DOHH2 (cell line): ENCODE measurements at regions not wholly inside any gene's neighbourhood (a gene's known extent, or its start where the extent isn't known, plus 50 kb on each side); places are given as distances from the start of the nearest gene placed in this dataset.
A peak's percentile ranks its signal among the peaks of the same experiment; 100 is the strongest.

Source experiments
- H3F3A ChIP-seq: fragments of 200-600 bp; sonication (generic), shearing (Covaris generic); 2 replicates; pipeline ENCODE4 v1.6.0; 2016; ENCODE audit warnings: antibody characterized with exemption, mild to moderate bottlenecking; ENCODE audit not compliant: control insufficient read depth, insufficient read depth
- H3K27ac ChIP-seq: fragments of 200-600 bp; sonication (generic); 2 replicates; pipeline ENCODE4 v1.5.1; 2014; ENCODE audit warnings: low read depth, mild to moderate bottlenecking, low read length, moderate library complexity
- H3K27me3 ChIP-seq: fragments of 200-600 bp; sonication (generic); 2 replicates; pipeline ENCODE4 v1.6.1; 2014; ENCODE audit warnings: mild to moderate bottlenecking, low read length, mixed read lengths; ENCODE audit not compliant: control insufficient read depth
- H3K36me3 ChIP-seq: fragments of 200-600 bp; sonication (generic); 2 replicates; pipeline ENCODE4 v1.6.1; 2014; ENCODE audit warnings: mild to moderate bottlenecking, low read length, moderate library complexity, mixed read lengths; ENCODE audit not compliant: control insufficient read depth
- H3K4me1 ChIP-seq: fragments of 200-600 bp; sonication (generic); 2 replicates; pipeline ENCODE4 v1.6.1; 2014; ENCODE audit warnings: mild to moderate bottlenecking, low read length, mixed read lengths; ENCODE audit not compliant: control insufficient read depth
- H3K4me2 ChIP-seq: fragments of 200-600 bp; sonication (generic); 2 replicates; pipeline ENCODE4 v1.6.0; 2014; ENCODE audit warnings: mild to moderate bottlenecking, low read length, moderate library complexity
- H3K4me3 ChIP-seq: fragments of 200-600 bp; sonication (generic); 2 replicates; pipeline ENCODE4 v1.5.1; 2014; ENCODE audit warnings: mild to moderate bottlenecking, low read length, mixed read lengths
- H3K79me2 ChIP-seq: fragments of 200-600 bp; sonication (generic); 2 replicates; pipeline ENCODE4 v1.6.1; 2014; ENCODE audit warnings: mild to moderate bottlenecking, low read length, mixed read lengths; ENCODE audit not compliant: control insufficient read depth
- H3K9me2 ChIP-seq: fragments of 200-600 bp; sonication (generic); replicated peaks from 2 replicates; pipeline ENCODE4 v1.6.1; 2014; ENCODE audit warnings: mild to moderate bottlenecking, low read length, mixed read lengths; ENCODE audit not compliant: control insufficient read depth
- H3K9me3 ChIP-seq: fragments of 200-600 bp; sonication (generic); 2 replicates; pipeline ENCODE4 v1.6.1; 2014; ENCODE audit warnings: antibody characterized with exemption, low read length, mixed read lengths; ENCODE audit not compliant: control insufficient read depth, insufficient read depth
- H4K20me1 ChIP-seq: fragments of 200-600 bp; sonication (generic); 2 replicates; pipeline ENCODE4 v1.6.0; 2014; ENCODE audit warnings: low read depth, mild to moderate bottlenecking, antibody characterized with exemption, low read length, moderate library complexity; ENCODE audit not compliant: control insufficient read depth, insufficient read depth
- CTCF ChIP-seq: fragments of 200-600 bp; sonication (generic); IDR thresholded peaks from one replicate; pipeline ENCODE4 v1.5.1; 2014; ENCODE audit warnings: antibody characterized with exemption, mild to moderate bottlenecking, low read depth, low read length; ENCODE audit not compliant: poor library complexity, severe bottlenecking
- EZH2phosphoT487 ChIP-seq: fragments of 200-600 bp; sonication (generic); IDR thresholded peaks from 2 replicates; pipeline ENCODE4 v1.6.1; 2017; ENCODE audit warnings: borderline replicate concordance, mild to moderate bottlenecking, antibody characterized with exemption, low read length, moderate library complexity, mixed read lengths

- Histone ChIP-seq H3K4me3 (peak overlapping the region; percentile 69), H3K79me2 (no peaks in the 10 kb centered on the region), H3K27ac (peak overlapping the region; percentile 92), H4K20me1 (no peaks in the 10 kb centered on the region), H3K9me3 (no peaks in the 10 kb centered on the region), H3K9me2 (no peaks in the 10 kb centered on the region), H3K4me2 (peak overlapping the region; percentile 93), H3K36me3 (no peaks in the 10 kb centered on the region), H3K4me1 (peaks cover 53% of the 10 kb centered on the region), H3K27me3 (no peaks in the 10 kb centered on the region), H3F3A (peaks cover 9% of the 10 kb centered on the region)
- TF ChIP-seq CTCF (no peak), EZH2phosphoT487 (no peak)
Measured at GRCh38 chr6:137423451-137424168, 70.6 kb downstream of the OLIG3 start.

DNA sequence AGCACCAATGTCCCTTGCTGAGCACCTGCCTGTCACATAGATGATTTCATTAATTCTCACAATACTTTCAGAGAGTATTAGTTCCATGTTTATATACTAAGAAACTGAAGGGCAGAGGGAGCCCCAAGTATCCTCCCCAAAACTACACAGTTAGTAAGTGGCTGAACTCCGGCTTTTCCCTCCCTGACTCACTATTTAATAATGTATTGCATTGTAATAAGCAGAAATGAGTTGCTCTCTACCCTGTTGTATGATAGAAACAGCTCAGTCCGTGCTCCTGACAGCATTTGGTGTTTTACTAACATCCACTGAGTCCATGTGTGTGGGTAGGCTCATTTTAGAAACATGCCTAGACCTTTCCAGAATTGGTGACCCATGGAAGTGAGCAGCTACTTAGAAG is 76.8 kb downstream of the OLIG3 start:
- no peaks in the 10 kb centered on the region for H3K79me2 ChIP-seq
- no peak overlapping the region for H3K4me3 ChIP-seq
- H3K4me1 ChIP-seq: peaks cover 24% of the 10 kb centered on the region
- H3K9me2 ChIP-seq: no peaks in the 10 kb centered on the region
- H3K27me3 ChIP-seq: peaks cover 5% of the 10 kb centered on the region
- H3K27ac ChIP-seq: no peak overlapping the region
- TF ChIP-seq EZH2phosphoT487 (no peak), CTCF (no peak)
- H3K4me2 ChIP-seq: no peak overlapping the region
- H3F3A ChIP-seq: no peaks in the 10 kb centered on the region
- no peaks in the 10 kb centered on the region for H3K36me3 ChIP-seq
- no peaks in the 10 kb centered on the region for H4K20me1 ChIP-seq
- H3K9me3 ChIP-seq: no peaks in the 10 kb centered on the region

DNA sequence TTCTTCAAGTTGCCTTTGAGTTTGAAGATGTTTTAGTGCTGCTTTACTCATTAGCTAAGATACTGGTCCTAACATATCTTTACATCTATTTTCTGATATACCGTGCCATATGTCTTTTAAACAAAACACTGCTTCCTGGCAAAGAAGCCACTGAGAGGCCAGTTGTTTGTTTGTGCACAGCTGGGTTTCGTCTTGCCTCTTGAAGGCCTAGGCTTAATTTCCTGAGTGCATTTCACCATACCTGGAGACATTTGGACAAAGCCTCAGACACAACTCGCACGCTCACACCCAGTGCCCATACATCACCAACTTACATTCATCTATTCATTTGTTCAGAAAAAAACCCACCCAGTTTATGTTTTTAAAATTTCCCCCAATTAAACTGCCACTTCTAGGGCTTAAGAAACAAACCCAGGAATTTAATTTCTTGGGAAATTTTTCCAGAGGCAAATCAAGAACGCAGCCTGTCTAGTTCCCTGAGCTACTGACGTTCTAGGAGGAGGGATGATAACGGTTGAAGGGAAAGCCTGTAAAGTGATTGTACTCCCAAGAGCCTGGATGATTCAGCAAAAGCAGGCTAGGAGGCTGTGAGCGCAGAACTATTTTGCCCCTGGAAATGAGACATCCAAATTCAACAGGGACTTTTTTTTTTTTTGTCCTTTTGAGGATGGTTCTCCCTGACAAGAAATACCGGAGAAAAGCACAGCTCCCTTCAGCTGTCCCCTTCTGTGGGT is 77.7 kb downstream of the OLIG3 start:
- no peak overlapping the region for H3K4me3 ChIP-seq
- no peak overlapping the region for H3K4me2 ChIP-seq
- TF ChIP-seq EZH2phosphoT487: no peak
- no peak for TF ChIP-seq CTCF
- no peaks in the 10 kb centered on the region for H3F3A ChIP-seq
- no peak overlapping the region for H3K27ac ChIP-seq
- no peaks in the 10 kb centered on the region for H3K9me3 ChIP-seq
- peaks cover 5% of the 10 kb centered on the region for H3K27me3 ChIP-seq
- H3K4me1 ChIP-seq: peaks cover 22% of the 10 kb centered on the region
- no peaks in the 10 kb centered on the region for H3K9me2 ChIP-seq
- H3K79me2 ChIP-seq: no peaks in the 10 kb centered on the region
- H3K36me3 ChIP-seq: no peaks in the 10 kb centered on the region
- H4K20me1 ChIP-seq: no peaks in the 10 kb centered on the region
